WTC11 (cell line): ENCODE measurements at regions not wholly inside any gene's neighbourhood (a gene's known extent, or its start where the extent isn't known, plus 50 kb on each side); places are given as distances from the start of the nearest gene placed in this dataset.

Experiments used
- ATAC-seq: fragments of 200-7000 bp; cut with Tn5 transposase; 2 replicates; pipeline ENCODE4 v1.10.0; 2021; ENCODE audit warnings: mild to moderate bottlenecking, moderate library complexity
- CTCF ChIA-PET: fragments of 300-600 bp; sonication (Branson Sonifier 250); formaldehyde crosslinking; loops from one replicate; lab custom pipeline; 2021; ENCODE audit warnings: antibody characterized with exemption; lab: Charles Lee
- POLR2A ChIA-PET: fragments of 350-600 bp; sonication (Branson Sonifier 250); formaldehyde crosslinking; loops from one replicate; lab custom pipeline; 2021; ENCODE audit warnings: antibody characterized with exemption; lab: Charles Lee
- DNase-seq: peaks from one replicate; pipeline ENCODE4 v3.0.0; 2021; ENCODE audit warnings: low spot score
- H3K27ac Mint-ChIP-seq: 2 replicates; pipeline ENCODE4 v1.8.0; 2021; ENCODE audit warnings: mixed read lengths
- H3K27me3 Mint-ChIP-seq: 2 replicates; pipeline ENCODE4 v1.8.0; 2021; ENCODE audit warnings: low read depth, mild to moderate bottlenecking, moderate library complexity, mixed read lengths
- H3K36me3 Mint-ChIP-seq: 2 replicates; pipeline ENCODE4 v1.8.0; 2021; ENCODE audit warnings: mixed read lengths
- H3K4me1 Mint-ChIP-seq: 2 replicates; pipeline ENCODE4 v1.8.0; 2022; ENCODE audit warnings: mixed read lengths
- H3K4me3 Mint-ChIP-seq: 2 replicates; pipeline ENCODE4 v1.8.0; 2021; ENCODE audit warnings: mild to moderate bottlenecking, moderate library complexity, mixed read lengths
- H3K9me3 Mint-ChIP-seq: 2 replicates; pipeline ENCODE4 v1.8.0; 2021; ENCODE audit warnings: mixed read lengths
- CREM ChIP-seq: sonication (generic); formaldehyde crosslinking; IDR thresholded peaks from 2 replicates; pipeline ENCODE4 v1.8.1; 2022; ENCODE audit warnings: mild to moderate bottlenecking, missing genetic modification reagents, moderate library complexity
- E2F4 ChIP-seq: sonication (generic); formaldehyde crosslinking; IDR thresholded peaks from 2 replicates; pipeline ENCODE4 v1.8.1; 2022; ENCODE audit warnings: low read depth, mild to moderate bottlenecking, moderate library complexity, missing genetic modification reagents, borderline replicate concordance
- ELF4 ChIP-seq: sonication (generic); formaldehyde crosslinking; IDR thresholded peaks from 2 replicates; pipeline ENCODE4 v1.8.1; 2022; ENCODE audit warnings: low read depth, mild to moderate bottlenecking, moderate library complexity, missing genetic modification reagents
- FOXJ3 ChIP-seq: sonication (generic); formaldehyde crosslinking; IDR thresholded peaks from 2 replicates; pipeline ENCODE4 v1.9.0; 2021; ENCODE audit warnings: missing genetic modification reagents, mild to moderate bottlenecking, borderline replicate concordance
- GRHL2 ChIP-seq: fragments of 250-450 bp; sonication (Bioruptor Pico); IDR thresholded peaks from 2 replicates; pipeline ENCODE4 v1.8.0; 2022; ENCODE audit warnings: mild to moderate bottlenecking, moderate library complexity; ENCODE audit not compliant: insufficient replicate concordance, severe bottlenecking
- IRF1 ChIP-seq: sonication (generic); formaldehyde crosslinking; IDR thresholded peaks from 2 replicates; pipeline ENCODE4 v1.8.0; 2023; ENCODE audit warnings: missing genetic modification reagents
- JAZF1 ChIP-seq: fragments of 250-450 bp; sonication (Bioruptor Pico); IDR thresholded peaks from 2 replicates; pipeline ENCODE4 v1.9.0; 2021; ENCODE audit warnings: moderate library complexity, mild to moderate bottlenecking, inconsistent platforms
- KAT7 ChIP-seq: sonication (generic); formaldehyde crosslinking; IDR thresholded peaks from 2 replicates; pipeline ENCODE4 v1.8.1; 2023; ENCODE audit warnings: missing genetic modification reagents, mild to moderate bottlenecking, borderline replicate concordance
- RELA ChIP-seq: sonication (generic); formaldehyde crosslinking; IDR thresholded peaks from 2 replicates; pipeline ENCODE4 v1.8.1; 2022; ENCODE audit warnings: missing genetic modification reagents, mild to moderate bottlenecking, borderline replicate concordance
- USF1 ChIP-seq: sonication (generic); formaldehyde crosslinking; IDR thresholded peaks from 2 replicates; pipeline ENCODE4 v1.8.0; 2022; ENCODE audit warnings: mild to moderate bottlenecking, missing genetic modification reagents
- ZBTB21 ChIP-seq: sonication (generic); formaldehyde crosslinking; IDR thresholded peaks from 2 replicates; pipeline ENCODE4 v1.8.1; 2023; ENCODE audit warnings: mild to moderate bottlenecking, missing genetic modification reagents, borderline replicate concordance
- ZBTB43 ChIP-seq: sonication (generic); formaldehyde crosslinking; IDR thresholded peaks from 2 replicates; pipeline ENCODE4 v1.8.1; 2023; ENCODE audit warnings: mild to moderate bottlenecking, missing genetic modification reagents
- ZNF232 ChIP-seq: sonication (generic); formaldehyde crosslinking; IDR thresholded peaks from 2 replicates; pipeline ENCODE4 v1.8.0; 2022; ENCODE audit warnings: mild to moderate bottlenecking, missing genetic modification reagents
- ZNF396 ChIP-seq: fragments of 250-450 bp; sonication (Bioruptor Pico); IDR thresholded peaks from 2 replicates; pipeline ENCODE4 v1.8.0; 2021; ENCODE audit warnings: mild to moderate bottlenecking, moderate library complexity, borderline replicate concordance
- ZNF532 ChIP-seq: fragments of 250-450 bp; sonication (Bioruptor Pico); IDR thresholded peaks from 2 replicates; pipeline ENCODE4 v1.9.0; 2021; ENCODE audit warnings: mild to moderate bottlenecking, borderline replicate concordance
- TF ChIP-seq, protein P1 (sequence below): sonication (generic); formaldehyde crosslinking; IDR thresholded peaks from 2 replicates; pipeline ENCODE4 v1.8.0; 2022; ENCODE audit warnings: mild to moderate bottlenecking, missing genetic modification reagents
- TF ChIP-seq, protein P2 (sequence below): sonication (generic); formaldehyde crosslinking; conservative IDR thresholded peaks from 2 replicates; pipeline ENCODE4 v1.8.1; 2023; ENCODE audit warnings: mild to moderate bottlenecking, low read depth, missing genetic modification reagents, moderate library complexity
- TF ChIP-seq, protein P3 (sequence below): fragments of 200-600 bp; IDR thresholded peaks from 2 replicates; pipeline ENCODE4 v1.8.0; 2022; ENCODE audit warnings: antibody characterized with exemption
- TF ChIP-seq, protein P4 (sequence below): sonication (generic); formaldehyde crosslinking; IDR thresholded peaks from 2 replicates; pipeline ENCODE4 v1.8.1; 2023; ENCODE audit warnings: mild to moderate bottlenecking, missing genetic modification reagents, moderate library complexity
- TF ChIP-seq, protein P5 (sequence below): sonication (generic); formaldehyde crosslinking; IDR thresholded peaks from 2 replicates; pipeline ENCODE4 v1.8.0; 2022; ENCODE audit warnings: mild to moderate bottlenecking, missing genetic modification reagents

DNA sequence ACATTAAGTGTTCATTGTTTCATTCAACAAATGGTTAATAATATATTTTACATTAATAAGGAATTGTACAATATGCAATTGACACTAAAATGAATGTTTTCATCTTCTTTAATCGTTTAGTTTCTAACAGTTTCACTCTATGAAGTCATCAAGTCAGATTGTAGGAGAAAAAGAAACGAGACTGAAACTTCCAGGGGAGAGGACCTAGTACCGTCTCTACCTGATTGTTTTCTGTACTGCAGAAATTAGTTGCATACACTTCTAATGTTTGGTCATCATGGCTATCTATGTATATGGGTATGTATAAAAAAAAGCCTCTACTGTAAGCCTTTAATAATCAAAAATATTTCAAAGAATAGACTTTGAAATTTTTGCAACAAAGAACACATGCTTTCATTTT, 1350.9 kb downstream of the ARAP2 start (continued):
- TF ChIP-seq ELF4 (CRISPR knock-in tag) (no peak), KAT7 (CRISPR knock-in tag) (no peak), ZBTB21 (CRISPR knock-in tag) (no peak)
- TF ChIP-seq, protein P1, sequence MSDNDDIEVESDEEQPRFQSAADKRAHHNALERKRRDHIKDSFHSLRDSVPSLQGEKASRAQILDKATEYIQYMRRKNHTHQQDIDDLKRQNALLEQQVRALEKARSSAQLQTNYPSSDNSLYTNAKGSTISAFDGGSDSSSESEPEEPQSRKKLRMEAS (CRISPR knock-in tag) = no peak
- TF ChIP-seq, protein P2, sequence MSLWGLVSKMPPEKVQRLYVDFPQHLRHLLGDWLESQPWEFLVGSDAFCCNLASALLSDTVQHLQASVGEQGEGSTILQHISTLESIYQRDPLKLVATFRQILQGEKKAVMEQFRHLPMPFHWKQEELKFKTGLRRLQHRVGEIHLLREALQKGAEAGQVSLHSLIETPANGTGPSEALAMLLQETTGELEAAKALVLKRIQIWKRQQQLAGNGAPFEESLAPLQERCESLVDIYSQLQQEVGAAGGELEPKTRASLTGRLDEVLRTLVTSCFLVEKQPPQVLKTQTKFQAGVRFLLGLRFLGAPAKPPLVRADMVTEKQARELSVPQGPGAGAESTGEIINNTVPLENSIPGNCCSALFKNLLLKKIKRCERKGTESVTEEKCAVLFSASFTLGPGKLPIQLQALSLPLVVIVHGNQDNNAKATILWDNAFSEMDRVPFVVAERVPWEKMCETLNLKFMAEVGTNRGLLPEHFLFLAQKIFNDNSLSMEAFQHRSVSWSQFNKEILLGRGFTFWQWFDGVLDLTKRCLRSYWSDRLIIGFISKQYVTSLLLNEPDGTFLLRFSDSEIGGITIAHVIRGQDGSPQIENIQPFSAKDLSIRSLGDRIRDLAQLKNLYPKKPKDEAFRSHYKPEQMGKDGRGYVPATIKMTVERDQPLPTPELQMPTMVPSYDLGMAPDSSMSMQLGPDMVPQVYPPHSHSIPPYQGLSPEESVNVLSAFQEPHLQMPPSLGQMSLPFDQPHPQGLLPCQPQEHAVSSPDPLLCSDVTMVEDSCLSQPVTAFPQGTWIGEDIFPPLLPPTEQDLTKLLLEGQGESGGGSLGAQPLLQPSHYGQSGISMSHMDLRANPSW (CRISPR knock-in tag) = no peak

GRCh38 chr4:34920032-34920431, 1324.3 kb downstream of the ARAP2 start:
- Mint-ChIP-seq H3K27ac (no peak overlapping the region), H3K9me3 (no peaks in the 10 kb centered on the region), H3K4me1 (no peaks in the 10 kb centered on the region), H3K4me3 (no peak overlapping the region), H3K36me3 (no peaks in the 10 kb centered on the region), H3K27me3 (no peaks in the 10 kb centered on the region)
- no peak for DNase-seq
- ChIA-PET POLR2A (no interaction called here), CTCF (no interaction called here)
- no peak for ATAC-seq
- TF ChIP-seq CREM = no peak
- TF ChIP-seq ZBTB43 (CRISPR knock-in tag) = no peak
- TF ChIP-seq RELA (CRISPR knock-in tag) = no peak
- no peak for TF ChIP-seq KAT7 (CRISPR knock-in tag)
- TF ChIP-seq USF1 = no peak
- TF ChIP-seq ZNF396 (CRISPR knock-in tag) = no peak
- no peak for TF ChIP-seq ZNF532 (CRISPR knock-in tag)
- no peak for TF ChIP-seq JAZF1
- no peak for TF ChIP-seq ELF4 (CRISPR knock-in tag)
- TF ChIP-seq ZBTB21 (CRISPR knock-in tag) = no peak
- TF ChIP-seq, protein P3, sequence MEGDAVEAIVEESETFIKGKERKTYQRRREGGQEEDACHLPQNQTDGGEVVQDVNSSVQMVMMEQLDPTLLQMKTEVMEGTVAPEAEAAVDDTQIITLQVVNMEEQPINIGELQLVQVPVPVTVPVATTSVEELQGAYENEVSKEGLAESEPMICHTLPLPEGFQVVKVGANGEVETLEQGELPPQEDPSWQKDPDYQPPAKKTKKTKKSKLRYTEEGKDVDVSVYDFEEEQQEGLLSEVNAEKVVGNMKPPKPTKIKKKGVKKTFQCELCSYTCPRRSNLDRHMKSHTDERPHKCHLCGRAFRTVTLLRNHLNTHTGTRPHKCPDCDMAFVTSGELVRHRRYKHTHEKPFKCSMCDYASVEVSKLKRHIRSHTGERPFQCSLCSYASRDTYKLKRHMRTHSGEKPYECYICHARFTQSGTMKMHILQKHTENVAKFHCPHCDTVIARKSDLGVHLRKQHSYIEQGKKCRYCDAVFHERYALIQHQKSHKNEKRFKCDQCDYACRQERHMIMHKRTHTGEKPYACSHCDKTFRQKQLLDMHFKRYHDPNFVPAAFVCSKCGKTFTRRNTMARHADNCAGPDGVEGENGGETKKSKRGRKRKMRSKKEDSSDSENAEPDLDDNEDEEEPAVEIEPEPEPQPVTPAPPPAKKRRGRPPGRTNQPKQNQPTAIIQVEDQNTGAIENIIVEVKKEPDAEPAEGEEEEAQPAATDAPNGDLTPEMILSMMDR = no peak
- no peak for TF ChIP-seq FOXJ3 (CRISPR knock-in tag)
- TF ChIP-seq, protein P4, sequence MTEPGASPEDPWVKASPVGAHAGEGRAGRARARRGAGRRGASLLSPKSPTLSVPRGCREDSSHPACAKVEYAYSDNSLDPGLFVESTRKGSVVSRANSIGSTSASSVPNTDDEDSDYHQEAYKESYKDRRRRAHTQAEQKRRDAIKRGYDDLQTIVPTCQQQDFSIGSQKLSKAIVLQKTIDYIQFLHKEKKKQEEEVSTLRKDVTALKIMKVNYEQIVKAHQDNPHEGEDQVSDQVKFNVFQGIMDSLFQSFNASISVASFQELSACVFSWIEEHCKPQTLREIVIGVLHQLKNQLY (CRISPR knock-in tag) = no peak
- TF ChIP-seq IRF1 (CRISPR knock-in tag) = no peak
- TF ChIP-seq, protein P5, sequence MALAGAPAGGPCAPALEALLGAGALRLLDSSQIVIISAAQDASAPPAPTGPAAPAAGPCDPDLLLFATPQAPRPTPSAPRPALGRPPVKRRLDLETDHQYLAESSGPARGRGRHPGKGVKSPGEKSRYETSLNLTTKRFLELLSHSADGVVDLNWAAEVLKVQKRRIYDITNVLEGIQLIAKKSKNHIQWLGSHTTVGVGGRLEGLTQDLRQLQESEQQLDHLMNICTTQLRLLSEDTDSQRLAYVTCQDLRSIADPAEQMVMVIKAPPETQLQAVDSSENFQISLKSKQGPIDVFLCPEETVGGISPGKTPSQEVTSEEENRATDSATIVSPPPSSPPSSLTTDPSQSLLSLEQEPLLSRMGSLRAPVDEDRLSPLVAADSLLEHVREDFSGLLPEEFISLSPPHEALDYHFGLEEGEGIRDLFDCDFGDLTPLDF (CRISPR knock-in tag) = no peak
- no peak for TF ChIP-seq GRHL2
- no peak for TF ChIP-seq ZNF232 (CRISPR knock-in tag)
- TF ChIP-seq E2F4 = no peak
